HG03565 (cell line): ENCODE measurements at regions not wholly inside any gene's neighbourhood (a gene's known extent, or its start where the extent isn't known, plus 50 kb on each side); places are given as distances from the start of the nearest gene placed in this dataset.
"Not testable (repeated sequence)": the region's sequence is repeated elsewhere in the genome, so short reads cannot be mapped to it uniquely, and the experiment has no call there.

Experiments used
- ATAC-seq: cut with Tn5 transposase; IDR thresholded peaks from one replicate; pipeline ENCODE4 v1.9.1; 2021; ENCODE audit warnings: mild to moderate bottlenecking, moderate library complexity; ENCODE audit not compliant: unreplicated experiment

- no peak for ATAC-seq
Observed at GRCh38 chr1:217139513-217139912, 416.3 kb upstream of the ESRRG start.

- no peak for ATAC-seq
Observed at GRCh38 chr1:217138799-217139466, 415.7 kb upstream of the ESRRG start.

- ATAC-seq: no peak
Observed at GRCh38 chr1:217138173-217138765, 415.0 kb upstream of the ESRRG start.

- ATAC-seq: no peak
Observed at GRCh38 chr1:217137210-217137881, 414.1 kb upstream of the ESRRG start.

- no peak for ATAC-seq
Observed at GRCh38 chr1:217136895-217137205, 413.6 kb upstream of the ESRRG start.

- ATAC-seq: no peak
Observed at GRCh38 chr1:217135987-217136894, 413.0 kb upstream of the ESRRG start.

- no peak for ATAC-seq
Observed at GRCh38 chr1:217135569-217135915, 412.3 kb upstream of the ESRRG start.

GRCh38 chr1:217134857-217135568 lies 411.8 kb upstream of the ESRRG start:
- ATAC-seq: peak; percentile 55

- no peak for ATAC-seq
Observed at GRCh38 chr1:217133958-217134856, 411.0 kb upstream of the ESRRG start.

- ATAC-seq: no peak
Observed at GRCh38 chr1:217133092-217133491, 409.9 kb upstream of the ESRRG start.

- ATAC-seq: not testable (repeated sequence)
Observed at GRCh38 chr1:217123340-217123739, 400.1 kb upstream of the ESRRG start.

GRCh38 chr1:217117973-217118465 lies 394.8 kb upstream of the ESRRG start:
- no peak for ATAC-seq

- ATAC-seq: no peak
Observed at GRCh38 chr1:217115404-217116380, 392.5 kb upstream of the ESRRG start.

- ATAC-seq: no peak
Observed at GRCh38 chr1:217109928-217110327, 386.7 kb upstream of the ESRRG start.

- no peak for ATAC-seq
Observed at GRCh38 chr1:217106231-217106901, 383.1 kb upstream of the ESRRG start.

- ATAC-seq: no peak
Observed at GRCh38 chr1:217105437-217105836, 382.2 kb upstream of the ESRRG start.

- no peak for ATAC-seq
Observed at GRCh38 chr1:217097819-217098218, 374.6 kb upstream of the ESRRG start.

- ATAC-seq: no peak
Observed at GRCh38 chr1:217096200-217096599, 373.0 kb upstream of the ESRRG start.
